IMR-90 (cell line): ENCODE measurements at regions not wholly inside any gene's neighbourhood (a gene's known extent, or its start where the extent isn't known, plus 50 kb on each side); places are given as distances from the start of the nearest gene placed in this dataset.

Source experiments
- ATAC-seq: fragments of 200-7000 bp; cut with Tn5 transposase; 2 replicates; pipeline ENCODE4 v1.9.1; 2020; ENCODE audit warnings: low read depth, mild to moderate bottlenecking, moderate library complexity
- BruUV-seq: library from RNA; stranded (reverse); fragments of 400-500 nt; replicated peaks from 2 replicates; lab custom pipeline; 2021; lab: Mats Ljungman, UMichigan
- CTCF ChIA-PET: fragments of 300-600 bp; formaldehyde crosslinking; extraction: SDS; loops from one replicate; lab custom pipeline; 2021; ENCODE audit warnings: antibody characterized with exemption; lab: Yijun Ruan, JAX
- POLR2A ChIA-PET: fragments of 300-600 bp; sonication (Branson Sonifier 250); formaldehyde crosslinking; loops from one replicate; lab custom pipeline; 2022; ENCODE audit warnings: antibody characterized with exemption; ENCODE audit not compliant: unreplicated experiment; lab: Charles Lee
- DNase-seq: peaks from one replicate; pipeline ENCODE4 v3.0.0; 2013
- H2AFZ ChIP-seq: replicated peaks from 2 replicates; pipeline ENCODE3; 2013; ENCODE audit warnings: low read length, mild to moderate bottlenecking; ENCODE audit not compliant: poor library complexity
- H2AK5ac ChIP-seq: 2 replicates; pipeline ENCODE4 v1.6.1; 2013; ENCODE audit warnings: low read depth, low read length, inconsistent platforms
- H2AK9ac ChIP-seq: replicated peaks from 2 replicates; pipeline ENCODE3; 2013; ENCODE audit warnings: mild to moderate bottlenecking, low read depth, low read length, moderate library complexity; ENCODE audit not compliant: poor library complexity
- H2BK120ac ChIP-seq: 2 replicates; pipeline ENCODE4 v1.6.1; 2013; ENCODE audit warnings: low read depth, low read length, inconsistent platforms
- H2BK15ac ChIP-seq: 3 replicates; pipeline ENCODE4 v1.6.1; 2013; ENCODE audit warnings: low read depth, low read length, inconsistent platforms
- H2BK20ac ChIP-seq: 2 replicates; pipeline ENCODE4 v1.6.1; 2013; ENCODE audit warnings: low read depth, mild to moderate bottlenecking, inconsistent platforms, low read length, moderate library complexity
- H2BK5ac ChIP-seq: 2 replicates; pipeline ENCODE4 v1.6.1; 2013; ENCODE audit warnings: mild to moderate bottlenecking, low read depth, low read length, inconsistent platforms; ENCODE audit not compliant: poor library complexity, severe bottlenecking
- H3K14ac ChIP-seq: replicated peaks from 2 replicates; pipeline ENCODE4 v1.6.1; 2013; ENCODE audit warnings: low read depth, low read length, inconsistent platforms
- H3K18ac ChIP-seq: 2 replicates; pipeline ENCODE4 v1.6.1; 2013; ENCODE audit warnings: low read depth, low read length, control low read depth
- H3K23ac ChIP-seq: 2 replicates; pipeline ENCODE4 v1.6.1; 2013; ENCODE audit warnings: low read depth, low read length, inconsistent platforms
- H3K27ac ChIP-seq: 2 replicates; pipeline ENCODE4 v1.5.1; 2013; ENCODE audit warnings: mild to moderate bottlenecking, control low read depth, low read length; ENCODE audit not compliant: insufficient read depth
- H3K27me3 ChIP-seq: 2 replicates; pipeline ENCODE4 v1.6.1; 2013; ENCODE audit warnings: low read length; ENCODE audit not compliant: control insufficient read depth, insufficient read depth
- H3K36me3 ChIP-seq: 2 replicates; pipeline ENCODE4 v1.6.1; 2013; ENCODE audit warnings: low read length, mixed read lengths; ENCODE audit not compliant: control insufficient read depth, insufficient read depth
- H3K4ac ChIP-seq: 2 replicates; pipeline ENCODE4 v1.6.1; 2013; ENCODE audit warnings: low read depth, low read length, inconsistent platforms
- H3K4me1 ChIP-seq: 2 replicates; pipeline ENCODE4 v1.6.1; 2013; ENCODE audit warnings: low read length, mixed read lengths; ENCODE audit not compliant: control insufficient read depth, insufficient read depth
- H3K4me2 ChIP-seq: 2 replicates; pipeline ENCODE4 v1.6.1; 2013; ENCODE audit warnings: low read depth, mild to moderate bottlenecking, control low read depth, low read length, moderate library complexity
- H3K4me3 ChIP-seq: 2 replicates; pipeline ENCODE4 v1.5.1; 2013; ENCODE audit warnings: low read depth, mild to moderate bottlenecking, control low read depth, low read length, moderate library complexity; ENCODE audit not compliant: insufficient read depth
- H3K56ac ChIP-seq: 2 replicates; pipeline ENCODE4 v1.6.1; 2013; ENCODE audit warnings: low read length, inconsistent platforms; ENCODE audit not compliant: insufficient read depth; ENCODE audit errors: extremely low read depth
- H3K79me1 ChIP-seq, 2 experiments: 2 replicates each; pipeline ENCODE4 v1.6.1; 2013; ENCODE audit warnings: low read length in 2 of 2, inconsistent platforms in 1 of 2, low read depth in 1 of 2
- H3K9ac ChIP-seq: 2 replicates; pipeline ENCODE4 v1.6.1; 2013; ENCODE audit warnings: low read depth, low read length, control low read depth
- H3K9me1 ChIP-seq: 2 replicates; pipeline ENCODE4 v1.6.1; 2013; ENCODE audit warnings: low read length, inconsistent platforms; ENCODE audit not compliant: insufficient read depth
- H3K9me3 ChIP-seq: 2 replicates; pipeline ENCODE4 v1.6.1; 2013; ENCODE audit warnings: low read length; ENCODE audit not compliant: control insufficient read depth, insufficient read depth
- H4K20me1 ChIP-seq: 2 replicates; pipeline ENCODE4 v1.6.1; 2013; ENCODE audit warnings: low read length, inconsistent platforms; ENCODE audit not compliant: insufficient read depth
- H4K5ac ChIP-seq: 2 replicates; pipeline ENCODE4 v1.6.1; 2013; ENCODE audit warnings: mild to moderate bottlenecking, low read depth, low read length, control low read depth
- H4K8ac ChIP-seq, 2 experiments: 2 replicates each; pipeline ENCODE4 v1.6.1; 2013; ENCODE audit warnings: low read depth in 2 of 2, low read length in 2 of 2, control low read depth in 1 of 2, inconsistent platforms in 1 of 2
- H4K91ac ChIP-seq: 2 replicates; pipeline ENCODE4 v1.6.1; 2013; ENCODE audit warnings: low read depth, low read length, inconsistent platforms; ENCODE audit not compliant: insufficient read depth
- BHLHE40 ChIP-seq: fragments of 150-350 bp; IDR thresholded peaks from 2 replicates; pipeline ENCODE4 v1.6.1; 2016; ENCODE audit warnings: mild to moderate bottlenecking, low read depth, low read length
- CHD1 ChIP-seq: IDR thresholded peaks from 2 replicates; pipeline ENCODE4 v1.6.1; 2012; ENCODE audit warnings: low read depth, low read length, improper control_type of control experiment
- MAZ ChIP-seq: IDR thresholded peaks from 2 replicates; pipeline ENCODE4 v1.6.1; 2012; ENCODE audit warnings: low read depth, mild to moderate bottlenecking, low read length, improper control_type of control experiment, moderate library complexity, borderline replicate concordance
- NFE2L2 ChIP-seq: fragments of 150-350 bp; IDR thresholded peaks from 2 replicates; pipeline ENCODE4 v1.6.1; 2016; ENCODE audit warnings: low read depth, mild to moderate bottlenecking, low read length
- POLR2A ChIP-seq: IDR thresholded peaks from 2 replicates; pipeline ENCODE4 v1.6.1; 2012; ENCODE audit warnings: mild to moderate bottlenecking, low read depth, low read length
- RAD21 ChIP-seq: IDR thresholded peaks from 2 replicates; pipeline ENCODE4 v1.6.1; 2012; ENCODE audit warnings: low read length, improper control_type of control experiment
- RCOR1 ChIP-seq: IDR thresholded peaks from 2 replicates; pipeline ENCODE4 v1.6.1; 2012; ENCODE audit warnings: mild to moderate bottlenecking, low read length, improper control_type of control experiment; ENCODE audit not compliant: insufficient replicate concordance
- RFX5 ChIP-seq: IDR thresholded peaks from 2 replicates; pipeline ENCODE4 v1.8.0; 2012; ENCODE audit warnings: low read depth, mild to moderate bottlenecking, low read length, moderate library complexity
- SMC3 ChIP-seq: fragments of 150-350 bp; IDR thresholded peaks from 2 replicates; pipeline ENCODE4 v1.6.1; 2016; ENCODE audit warnings: low read depth, mild to moderate bottlenecking, antibody characterized with exemption, low read length, moderate library complexity
- USF2 ChIP-seq: fragments of 150-350 bp; IDR thresholded peaks from 2 replicates; pipeline ENCODE4 v1.6.1; 2017; ENCODE audit warnings: mild to moderate bottlenecking, antibody characterized with exemption, low read length, low read depth
- WGBS, 2 experiments: methylation state at CpG; one replicate each; pipeline versions ENCODE4 v1.1.5 to v1.1.7; 2013; ENCODE audit warnings: missing lambda C conversion rate in 2 of 2; ENCODE audit not compliant: insufficient read length in 1 of 2; ENCODE audit errors: extremely low coverage in 2 of 2; 5-methylcytosine and 5-hydroxymethylcytosine counted together
- dilution Hi-C: fragments of 300-500 bp; cut with HindIII; formaldehyde crosslinking; loops from one replicate; pipeline ENCODE4 v1.14.3; 2018; ENCODE audit warnings: low sequenced_read_pairs; ENCODE audit not compliant: unreplicated experiment
- in situ Hi-C: fragments of 300-500 bp; cut with MboI; formaldehyde crosslinking; loops from 3 replicates; pipeline ENCODE4 v1.14.3; 2019; ENCODE audit warnings: low sequenced_read_pairs, inconsistent platforms, mixed read lengths
- intact Hi-C: fragments of 100-400 bp; cut with micrococcal nuclease; formaldehyde crosslinking; loops from 2 replicates; pipeline ENCODE4 v1.10.0; 2022

DNA sequence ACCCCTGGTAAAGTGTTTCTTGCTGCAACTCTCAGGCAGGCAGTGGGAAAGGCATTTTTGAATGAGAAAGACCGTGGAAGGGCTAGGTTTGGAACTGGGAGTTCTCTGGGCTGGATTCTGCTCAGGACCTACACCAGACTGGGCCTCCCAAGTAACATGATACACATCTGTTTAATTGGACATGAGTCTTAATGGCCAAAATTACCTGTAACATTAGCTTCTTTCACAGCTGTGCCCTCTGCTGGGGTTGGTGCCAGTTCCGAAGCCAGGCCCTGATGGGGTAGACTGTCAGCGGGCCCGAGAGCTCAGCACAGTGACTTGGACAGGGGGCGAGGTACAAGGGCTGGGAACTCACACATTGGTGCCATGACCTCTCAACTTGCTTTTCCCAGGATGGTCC, 118.9 kb upstream of the IRX3 start:
- no peak overlapping the region for H2AK5ac ChIP-seq
- H2AFZ ChIP-seq: no peak overlapping the region
- no peak overlapping the region for H2BK15ac ChIP-seq
- ATAC-seq (no peak), DNase-seq (no peak)
- no peaks in the 10 kb centered on the region for H4K20me1 ChIP-seq
- no peak overlapping the region for H3K4me2 ChIP-seq
- POLR2A ChIA-PET: no interaction called here
- no peak overlapping the region for H3K9ac ChIP-seq
- no peaks in the 10 kb centered on the region for H3K27me3 ChIP-seq
- no peaks in the 10 kb centered on the region for H3K9me3 ChIP-seq
- no peak overlapping the region for H2BK120ac ChIP-seq
- H2BK5ac ChIP-seq: no peak overlapping the region
- H4K91ac ChIP-seq: no peak overlapping the region
- no peak overlapping the region for H3K18ac ChIP-seq
- no peak overlapping the region for H3K4ac ChIP-seq
- no peak overlapping the region for H4K5ac ChIP-seq
- WGBS, 2 experiments: no CpG with 5 or more reads among the region's 5 CpGs
- CTCF ChIA-PET: no interaction called here
- intact Hi-C loops (no loop called here), in situ Hi-C loops (no loop called here), dilution Hi-C loops (no loop called here)
- no peaks in the 10 kb centered on the region for H3K36me3 ChIP-seq
- H3K4me3 ChIP-seq: no peak overlapping the region
- no peaks in the 10 kb centered on the region for H3K79me1 ChIP-seq
- TF ChIP-seq MAZ (no peak), POLR2A (no peak), RCOR1 (no peak), RFX5 (no peak), SMC3 (no peak), NFE2L2 (no peak), CHD1 (no peak), RAD21 (no peak), BHLHE40 (no peak), USF2 (no peak)
- no TSS peak for BruUV-seq
- H2BK20ac ChIP-seq: no peak overlapping the region
- H3K27ac ChIP-seq: no peak overlapping the region
- H3K56ac ChIP-seq: no peak overlapping the region
- H3K4me1 ChIP-seq: no peaks in the 10 kb centered on the region
- no peak overlapping the region for H2AK9ac ChIP-seq
- no peak overlapping the region for H4K8ac ChIP-seq
- H3K14ac ChIP-seq: no peak overlapping the region
- no peaks in the 10 kb centered on the region for H3K9me1 ChIP-seq
- H3K23ac ChIP-seq: no peak overlapping the region
